ENCODE measurements at regions not wholly inside any gene's neighbourhood (a gene's known extent, or its start where the extent isn't known, plus 50 kb on each side); places are given as distances from the start of the nearest gene placed in this dataset.

- Histone ChIP-seq H3K4me1 (replicated peaks in 1 of 2; ENCODE audit: control insufficient read depth in 2 of 2, insufficient read depth in 2 of 2, low read length in 2 of 2) (no peaks in the 10 kb centered on the region; a peak in 1 of 5 replicates), H3K36me3 (ENCODE audit: control insufficient read depth, insufficient read depth, low read length) (no peaks in the 10 kb centered on the region), H3K27me3 (ENCODE audit: control insufficient read depth in 2 of 2, insufficient read depth in 2 of 2, low read length in 2 of 2) (no peaks in the 10 kb centered on the region), H2AFZ (ENCODE audit: low read depth, low read length) (no peak overlapping the region), H3K9ac (ENCODE audit: insufficient read depth in 1 of 2, low read depth in 2 of 2, low read length in 2 of 2) (no peak overlapping the region), H3K4me3 (no peak overlapping the region), H3K4me2 (ENCODE audit: insufficient read depth, low read length) (no peak overlapping the region), H3K27ac (ENCODE audit: extremely low read depth, low read depth, low read length) (no peak overlapping the region), H3K9me3 (replicated peaks; ENCODE audit: control insufficient read depth, insufficient read depth, low read depth, low read length) (no peaks in the 10 kb centered on the region), H3K9me1 (ENCODE audit: control insufficient read depth, insufficient read depth, low read length) (no peaks in the 10 kb centered on the region), H3K79me2 (ENCODE audit: control insufficient read depth, insufficient read depth, low read length) (no peaks in the 10 kb centered on the region), H4K20me1 (replicated peaks; ENCODE audit: control insufficient read depth, insufficient read depth, low read length) (no peaks in the 10 kb centered on the region)
- intact Hi-C loops (cut with micrococcal nuclease) (no loop called here), in situ Hi-C loops (cut with MboI) (no loop called here)
- no peak for FAIRE-seq
- ChIA-PET POLR2A (no interaction called here), CTCF (ENCODE audit: low intra/inter-chr PET ratio) (no interaction called here)
- DNase-seq (ENCODE audit: extremely low read depth in 1 of 4, low spot score in 3 of 4) = no peak
- no peak for ATAC-seq
- TF ChIP-seq ARID2 (IDR thresholded peaks at IDR 0.05) (no peak), NR4A1 (CRISPR knock-in tag; IDR thresholded peaks at IDR 0.05) (no peak), NR4A1 (tag; IDR thresholded peaks at IDR 0.05) (no peak), HDGF (IDR thresholded peaks at IDR 0.05) (no peak), PTRF (tag; IDR thresholded peaks at IDR 0.05) (no peak), ATF3 (IDR thresholded peaks at IDR 0.05) (peak; percentile 85), ATF3 (CRISPR knock-in tag; conservative IDR thresholded peaks at IDR 0.05) (no peak), JUND (IDR thresholded peaks at IDR 0.05; ENCODE audit: borderline replicate concordance, low read depth, low read length) (peak; percentile 32; the same call in 1 of the 2 replicates), JUND (tag; IDR thresholded peaks at IDR 0.05; ENCODE audit: borderline replicate concordance, low read depth, low read length) (peak; percentile 39; the same call in 1 of the 3 replicates), ATF7 (IDR thresholded peaks at IDR 0.05) (peak; percentile 84)
- 26% methylated on average over 6 of the region's 6 CpGs for WGBS (ENCODE audit: insufficient coverage, low coverage, missing lambda C conversion rate)
- BruUV-seq (replicated peaks) = no TSS peak
These were observed 101.6 kb downstream of the SELENOF start for GRCh38 chr1:86812286-86812685.
